Lower leg skin (tissue), 4 donors: ENCODE measurements at regions not wholly inside any gene's neighbourhood (a gene's known extent, or its start where the extent isn't known, plus 50 kb on each side); places are given as distances from the start of the nearest gene placed in this dataset.
A peak's percentile ranks its signal among the peaks of the same experiment; 100 is the strongest.

Experiments used
- DNase-seq, 2 donors: peaks; one replicate each; pipeline ENCODE4 v3.0.0-alpha.2; 2019; ENCODE audit warnings: low spot score in 2 of 2
- H3K4me3 ChIP-seq: fragments of 200-600 bp; sonication (generic); 2 replicates; pipeline ENCODE4 v1.5.1; 2017; ENCODE audit warnings: mild to moderate bottlenecking, low read depth; ENCODE audit not compliant: poor library complexity, severe bottlenecking
- POLR2A ChIP-seq, 2 donors: fragments of 450-650 bp; IDR thresholded peaks; one replicate each; pipeline ENCODE4 v1.6.1; 2016 to 2017; ENCODE audit warnings: antibody characterized with exemption in 2 of 2, mild to moderate bottlenecking in 1 of 2, moderate library complexity in 1 of 2
- WGBS, 2 donors: methylation state at CpG; one replicate each; pipeline ENCODE4 v1.1.5; 2018; 5-methylcytosine and 5-hydroxymethylcytosine counted together
- intact Hi-C: fragments of 100-400 bp; cut with DNase I; formaldehyde crosslinking; loops from one replicate; pipeline ENCODE4 v1.15.0; 2023; ENCODE audit warnings: low total_unique reads
- TF ChIP-seq, protein P1 (sequence below), 3 donors: fragments of 450-650 bp; IDR thresholded peaks; one replicate each; pipeline ENCODE4 v1.5.1; 2016; ENCODE audit warnings: antibody characterized with exemption in 3 of 3, mild to moderate bottlenecking in 3 of 3, moderate library complexity in 2 of 3

DNA sequence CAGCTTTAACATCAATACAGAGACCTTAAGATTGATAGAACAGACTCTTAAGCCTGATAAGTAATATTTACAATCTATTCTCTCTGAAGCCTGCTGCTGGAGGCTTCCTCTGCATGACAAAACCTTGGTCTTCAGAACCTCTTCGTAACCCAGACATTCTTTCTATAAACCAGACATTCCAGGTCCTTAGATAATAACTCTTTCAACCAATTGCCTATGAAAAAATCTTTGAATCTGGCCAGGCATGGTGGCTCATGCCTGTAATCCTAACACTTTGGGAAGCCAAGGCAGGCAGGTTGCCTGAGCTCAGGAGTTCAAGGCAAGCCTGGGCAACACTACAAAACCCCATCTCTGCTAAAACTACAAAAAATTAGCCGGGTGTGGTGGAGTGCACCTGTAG lies 327.8 kb downstream of the ENC1 start:
- intact Hi-C loops, result no loop called here
- no peak for TF ChIP-seq POLR2A (IDR thresholded peaks at IDR 0.05)
- TF ChIP-seq, protein P1, sequence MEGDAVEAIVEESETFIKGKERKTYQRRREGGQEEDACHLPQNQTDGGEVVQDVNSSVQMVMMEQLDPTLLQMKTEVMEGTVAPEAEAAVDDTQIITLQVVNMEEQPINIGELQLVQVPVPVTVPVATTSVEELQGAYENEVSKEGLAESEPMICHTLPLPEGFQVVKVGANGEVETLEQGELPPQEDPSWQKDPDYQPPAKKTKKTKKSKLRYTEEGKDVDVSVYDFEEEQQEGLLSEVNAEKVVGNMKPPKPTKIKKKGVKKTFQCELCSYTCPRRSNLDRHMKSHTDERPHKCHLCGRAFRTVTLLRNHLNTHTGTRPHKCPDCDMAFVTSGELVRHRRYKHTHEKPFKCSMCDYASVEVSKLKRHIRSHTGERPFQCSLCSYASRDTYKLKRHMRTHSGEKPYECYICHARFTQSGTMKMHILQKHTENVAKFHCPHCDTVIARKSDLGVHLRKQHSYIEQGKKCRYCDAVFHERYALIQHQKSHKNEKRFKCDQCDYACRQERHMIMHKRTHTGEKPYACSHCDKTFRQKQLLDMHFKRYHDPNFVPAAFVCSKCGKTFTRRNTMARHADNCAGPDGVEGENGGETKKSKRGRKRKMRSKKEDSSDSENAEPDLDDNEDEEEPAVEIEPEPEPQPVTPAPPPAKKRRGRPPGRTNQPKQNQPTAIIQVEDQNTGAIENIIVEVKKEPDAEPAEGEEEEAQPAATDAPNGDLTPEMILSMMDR (IDR thresholded peaks at IDR 0.05), result no peak
- 76 to 79% methylated on average over 2 of the region's 2 CpGs for WGBS, 2 donors
- no peak overlapping the region for H3K4me3 ChIP-seq
- DNase-seq, result no peak

DNA sequence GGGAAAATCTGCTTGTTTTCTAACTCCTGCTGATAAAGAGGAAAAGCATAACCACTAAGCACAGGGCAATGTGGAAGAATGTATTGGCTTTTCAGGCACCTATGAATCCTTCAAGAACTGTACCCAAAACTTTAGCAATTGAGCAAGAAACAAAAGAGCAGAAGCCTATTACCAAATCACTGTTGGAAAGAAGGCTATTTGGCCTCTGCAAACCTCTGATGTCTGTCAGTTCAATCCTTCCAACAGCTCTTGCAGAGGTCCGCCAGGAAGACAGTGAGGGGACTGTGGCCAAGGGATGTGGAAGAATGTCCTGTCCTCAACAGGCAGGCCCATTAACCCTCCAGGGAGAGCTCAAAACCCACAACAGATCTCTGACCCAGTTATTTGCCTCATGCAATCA lies 328.6 kb downstream of the ENC1 start:
- TF ChIP-seq POLR2A (IDR thresholded peaks at IDR 0.05), result no peak
- TF ChIP-seq, protein P1 (IDR thresholded peaks at IDR 0.05), result no peak
- WGBS, 2 donors, result 73 to 86% methylated on average over 1 of the region's 1 CpG
- intact Hi-C loops, result no loop called here
- DNase-seq, result peak in 1 of 2 donors; percentile 76
- H3K4me3 ChIP-seq, result no peak overlapping the region

DNA sequence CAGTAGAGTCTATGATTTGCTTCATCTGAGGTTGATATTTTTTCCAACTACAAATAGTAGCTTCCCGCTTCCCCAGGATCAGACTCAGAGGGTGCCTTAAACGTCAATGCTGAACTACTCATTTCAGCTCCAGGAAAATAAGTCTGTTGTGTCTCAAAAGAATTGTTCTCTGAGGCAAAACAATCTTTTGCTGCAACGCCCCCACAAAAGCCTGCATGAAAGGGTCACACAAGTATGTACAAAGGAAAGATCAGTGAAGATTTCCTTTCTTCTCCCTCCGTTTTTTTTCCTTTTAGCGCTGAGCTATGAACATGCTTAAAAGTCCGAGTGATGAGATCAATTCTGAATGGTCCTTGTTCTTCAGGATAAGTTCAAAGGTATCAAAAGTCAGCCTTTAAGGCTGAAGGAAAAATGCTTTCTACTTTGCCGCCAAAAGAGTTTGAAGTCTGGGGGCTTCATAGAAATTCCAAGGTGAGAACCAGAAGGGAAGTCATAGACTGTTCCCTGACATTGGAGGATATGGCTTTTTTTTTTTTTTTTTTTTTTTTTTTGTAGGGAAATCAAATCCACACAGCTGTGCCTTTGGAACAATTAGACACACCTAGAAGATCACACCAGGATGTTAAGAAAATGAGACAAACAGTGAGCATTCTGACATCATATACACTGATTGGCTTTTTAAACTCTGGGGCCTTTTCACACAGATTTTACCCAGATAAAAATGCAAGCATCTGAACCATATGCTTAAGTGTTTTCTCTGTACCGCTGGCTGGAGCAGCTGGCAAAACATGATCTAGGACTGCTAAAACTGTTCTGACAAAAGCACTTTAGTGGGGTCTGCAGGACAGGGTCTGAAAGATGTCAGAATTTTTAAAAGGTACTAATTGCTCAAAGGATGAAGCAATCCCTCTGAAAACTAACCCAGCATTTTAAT lies 329.3 kb downstream of the ENC1 start:
- no peak for DNase-seq
- no peak for TF ChIP-seq POLR2A (IDR thresholded peaks at IDR 0.05)
- TF ChIP-seq, protein P1 (IDR thresholded peaks at IDR 0.05), result no peak
- WGBS, 2 donors, result 78 to 81% methylated on average over 8 of the region's 8 CpGs
- intact Hi-C loops, result no loop called here
- no peak overlapping the region for H3K4me3 ChIP-seq

DNA sequence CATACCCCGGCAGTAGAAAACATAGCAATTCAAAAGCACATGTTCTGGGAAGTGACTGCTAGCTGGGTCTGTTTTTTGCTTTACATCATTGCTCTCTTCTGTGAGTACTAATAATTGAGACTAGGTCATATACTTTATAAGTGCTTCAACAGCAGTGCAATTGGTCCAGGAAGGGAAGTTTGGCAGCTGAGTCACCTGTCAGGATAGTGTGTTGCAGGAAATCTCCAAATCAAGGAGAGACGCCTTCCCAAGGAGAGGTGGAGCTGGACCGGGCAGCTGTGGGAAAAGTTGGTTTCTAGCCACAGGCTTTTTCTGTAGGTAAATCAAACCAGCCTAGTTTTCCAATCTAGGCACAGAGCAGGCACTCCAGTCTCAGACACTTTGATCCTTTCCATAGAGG lies 330.1 kb downstream of the ENC1 start:
- TF ChIP-seq POLR2A (IDR thresholded peaks at IDR 0.05), result no peak
- TF ChIP-seq, protein P1 (IDR thresholded peaks at IDR 0.05), result no peak
- 83 to 84% methylated on average over 3 of the region's 3 CpGs for WGBS, 2 donors
- no peak for DNase-seq
- H3K4me3 ChIP-seq, result no peak overlapping the region
- intact Hi-C loops, result no loop called here

DNA sequence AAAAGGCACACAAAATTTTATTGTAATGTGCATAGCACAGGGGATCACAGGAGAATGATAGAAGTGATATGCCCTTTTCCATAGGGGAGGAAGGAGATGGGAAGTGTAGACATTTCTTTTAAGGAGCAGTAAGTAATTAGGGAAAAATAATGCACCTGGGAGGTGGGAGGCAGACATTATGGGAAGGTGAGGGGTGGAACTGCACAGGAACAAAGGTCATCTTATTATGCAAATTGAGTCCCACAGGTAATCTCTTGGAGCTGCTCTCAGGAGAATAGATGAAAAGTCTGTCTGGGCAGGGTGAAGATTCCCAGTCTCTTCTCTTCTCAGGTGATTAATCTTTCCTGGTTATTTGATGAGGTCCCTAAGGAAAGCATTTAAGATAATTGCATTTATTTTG lies 331.5 kb downstream of the ENC1 start:
- DNase-seq, result no peak
- TF ChIP-seq, protein P1 (IDR thresholded peaks at IDR 0.05), result no peak
- TF ChIP-seq POLR2A (IDR thresholded peaks at IDR 0.05), result no peak
- intact Hi-C loops, result no loop called here
- no peak overlapping the region for H3K4me3 ChIP-seq
